ENCODE measurements at regions not wholly inside any gene's neighbourhood (a gene's known extent, or its start where the extent isn't known, plus 50 kb on each side); places are given as distances from the start of the nearest gene placed in this dataset.

GRCh38 chr11:22133776-22134175 is 59.1 kb upstream of the ANO5 start:
- no peak for DNase-seq
- intact Hi-C loops (cut with DNase I): loop anchor here (10.0 kb wide), 1 partner anchor 1479 kb away; no protein-coding TSS in a partner anchor

- no peak for DNase-seq
- intact Hi-C loops (cut with DNase I): loop anchor here (10.0 kb wide), 1 partner anchor 1483 kb away; no protein-coding TSS in a partner anchor
Measured at GRCh38 chr11:22138264-22138663, 54.6 kb upstream of the ANO5 start.
